ENCODE measurements at regions not wholly inside any gene's neighbourhood (a gene's known extent, or its start where the extent isn't known, plus 50 kb on each side); places are given as distances from the start of the nearest gene placed in this dataset.

DNA sequence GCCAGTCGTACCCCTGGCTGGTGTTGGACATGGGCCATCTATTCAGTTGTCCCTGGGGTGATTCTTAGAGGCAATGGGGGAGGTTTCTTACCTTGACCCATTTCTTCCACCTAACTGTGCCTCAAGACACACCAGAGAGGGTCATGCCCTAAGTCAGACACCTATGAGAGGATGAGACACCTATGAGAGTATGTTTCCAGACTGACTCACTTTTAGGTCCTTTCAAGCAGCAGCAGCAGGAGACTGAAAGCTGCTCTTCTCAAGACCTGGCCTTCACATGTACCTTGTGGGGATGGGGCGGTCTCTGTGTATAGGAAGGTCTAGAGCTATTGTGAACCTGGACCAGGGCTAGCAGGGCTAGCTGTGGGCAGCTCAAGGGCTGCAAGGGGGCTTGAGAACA, 130.1 kb downstream of the TENT4A start:
- Histone ChIP-seq H3K27me3 (ENCODE audit: control insufficient read depth in 2 of 2, insufficient read depth in 1 of 2, low read length in 1 of 2) (no peaks in the 10 kb centered on the region), H3K27ac (ENCODE audit: low read depth in 1 of 2, low read length in 1 of 2) (no peak overlapping the region), H3K36me3 (ENCODE audit: control insufficient read depth in 2 of 2, insufficient read depth in 2 of 2, low read length in 1 of 2) (no peaks in the 10 kb centered on the region), H3K4me3 (ENCODE audit: low read length in 2 of 2) (no peak overlapping the region), H3K4me1 (ENCODE audit: control insufficient read depth in 2 of 2, insufficient read depth in 2 of 2, low read length in 2 of 2) (peaks cover 0 to 7% of the 10 kb centered on the region in 2 donors), H3K9me3 (ENCODE audit: control insufficient read depth in 2 of 2, insufficient read depth in 1 of 2, low read length in 1 of 2) (no peaks in the 10 kb centered on the region)
- WGBS: 92% methylated on average over 2 of the region's 2 CpGs
- DNase-seq (ENCODE audit: low read depth in 6 of 9, low spot score in 9 of 9): no peak

DNA sequence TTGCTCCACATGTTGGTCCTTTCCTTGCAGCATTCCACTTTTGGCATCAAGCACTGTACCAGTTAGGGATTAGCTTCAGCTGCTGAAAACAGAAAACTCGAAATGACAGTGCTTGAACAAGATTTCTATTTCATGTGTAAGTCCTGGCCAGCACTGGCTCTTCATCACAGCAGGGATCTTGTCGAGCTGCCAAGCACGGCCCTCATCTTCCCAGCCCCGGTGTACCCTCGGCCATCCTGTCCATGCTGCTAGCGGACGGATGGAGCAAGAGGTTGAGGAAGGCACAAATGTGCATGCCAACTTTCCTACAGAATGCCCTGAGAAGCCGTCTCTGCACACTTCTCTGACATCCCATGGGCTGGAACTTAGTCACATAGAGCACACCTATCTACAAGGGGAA, 130.6 kb downstream of the TENT4A start:
- Histone ChIP-seq H3K27ac (ENCODE audit: low read depth in 1 of 2, low read length in 1 of 2) (no peak overlapping the region), H3K36me3 (ENCODE audit: control insufficient read depth in 2 of 2, insufficient read depth in 2 of 2, low read length in 1 of 2) (no peaks in the 10 kb centered on the region), H3K9me3 (ENCODE audit: control insufficient read depth in 2 of 2, insufficient read depth in 1 of 2, low read length in 1 of 2) (peaks cover 0 to 2% of the 10 kb centered on the region in 2 donors), H3K4me3 (ENCODE audit: low read length in 2 of 2) (no peak overlapping the region), H3K4me1 (ENCODE audit: control insufficient read depth in 2 of 2, insufficient read depth in 2 of 2, low read length in 2 of 2) (peaks cover 0 to 12% of the 10 kb centered on the region in 2 donors), H3K27me3 (ENCODE audit: control insufficient read depth in 2 of 2, insufficient read depth in 1 of 2, low read length in 1 of 2) (no peaks in the 10 kb centered on the region)
- WGBS: 95% methylated on average over 8 of the region's 8 CpGs
- no peak for DNase-seq (ENCODE audit: low read depth in 6 of 9, low spot score in 9 of 9)

DNA sequence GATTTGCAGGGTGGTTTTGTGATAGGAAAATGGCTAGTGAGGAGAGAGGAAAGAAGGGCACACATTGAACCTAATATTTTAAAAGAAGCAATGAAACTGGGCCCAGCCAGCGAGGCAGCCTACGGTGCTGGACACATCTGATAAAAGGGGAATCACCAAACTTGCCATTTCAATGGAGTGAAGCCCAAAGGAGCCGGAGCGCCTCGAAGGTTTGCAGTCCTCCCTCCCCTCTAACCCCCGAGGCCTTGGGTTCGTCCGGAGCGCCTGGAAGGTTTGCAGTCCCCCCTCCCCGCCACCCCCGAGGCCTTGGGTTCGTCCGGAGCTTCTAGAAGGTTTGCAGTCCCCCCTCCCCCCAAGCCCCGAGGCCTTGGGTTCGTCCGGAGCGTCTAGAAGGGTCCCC, 132.6 kb downstream of the TENT4A start:
- DNase-seq (ENCODE audit: low read depth in 6 of 9, low spot score in 9 of 9): no peak
- H3K9me3 ChIP-seq (ENCODE audit: control insufficient read depth in 2 of 2, insufficient read depth in 1 of 2, low read length in 1 of 2): peaks cover 0 to 2% of the 10 kb centered on the region in 2 donors
- H3K36me3 ChIP-seq (ENCODE audit: control insufficient read depth in 2 of 2, insufficient read depth in 2 of 2, low read length in 1 of 2): no peaks in the 10 kb centered on the region
- WGBS: 98% methylated on average over 17 of the region's 17 CpGs
- no peak overlapping the region for H3K4me3 ChIP-seq (ENCODE audit: low read length in 2 of 2)
- H3K27ac ChIP-seq (ENCODE audit: low read depth in 1 of 2, low read length in 1 of 2): no peak overlapping the region
- peaks cover 0 to 15% of the 10 kb centered on the region in 2 donors for H3K4me1 ChIP-seq (ENCODE audit: control insufficient read depth in 2 of 2, insufficient read depth in 2 of 2, low read length in 2 of 2)
- no peaks in the 10 kb centered on the region for H3K27me3 ChIP-seq (ENCODE audit: control insufficient read depth in 2 of 2, insufficient read depth in 1 of 2, low read length in 1 of 2)

DNA sequence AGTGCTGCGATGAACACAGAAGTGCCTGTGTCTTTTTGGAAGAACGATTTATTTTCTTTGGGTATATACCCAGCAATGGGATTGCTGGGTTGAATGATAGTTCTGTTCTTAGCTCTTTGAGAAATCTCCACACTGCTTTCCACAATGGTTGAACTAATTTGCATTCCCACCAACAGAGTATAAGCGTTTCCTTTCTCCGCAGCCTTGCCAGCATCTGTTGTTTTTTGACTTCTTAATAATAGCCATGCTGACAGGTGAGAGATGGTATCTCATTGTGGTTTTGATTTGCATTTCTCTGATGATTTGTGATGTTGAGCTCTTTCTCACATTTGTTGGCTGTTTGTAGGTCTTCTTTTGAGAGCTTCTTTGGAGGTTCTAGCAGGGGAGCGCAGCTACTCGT, 134.6 kb downstream of the TENT4A start:
- Histone ChIP-seq H3K9me3 (ENCODE audit: control insufficient read depth in 2 of 2, insufficient read depth in 1 of 2, low read length in 1 of 2) (peaks cover 1 to 2% of the 10 kb centered on the region in 2 donors), H3K27ac (ENCODE audit: low read depth in 1 of 2, low read length in 1 of 2) (peak overlapping the region in 1 of 2 donors; percentile 38), H3K4me3 (ENCODE audit: low read length in 2 of 2) (no peak overlapping the region), H3K36me3 (ENCODE audit: control insufficient read depth in 2 of 2, insufficient read depth in 2 of 2, low read length in 1 of 2) (no peaks in the 10 kb centered on the region), H3K4me1 (ENCODE audit: control insufficient read depth in 2 of 2, insufficient read depth in 2 of 2, low read length in 2 of 2) (peaks cover 0 to 15% of the 10 kb centered on the region in 2 donors), H3K27me3 (ENCODE audit: control insufficient read depth in 2 of 2, insufficient read depth in 1 of 2, low read length in 1 of 2) (no peaks in the 10 kb centered on the region)
- peak in 1 of 9 donors; percentile 27 for DNase-seq (ENCODE audit: low read depth in 6 of 9, low spot score in 9 of 9)
- 51% methylated on average over 6 of the region's 6 CpGs for WGBS

DNA sequence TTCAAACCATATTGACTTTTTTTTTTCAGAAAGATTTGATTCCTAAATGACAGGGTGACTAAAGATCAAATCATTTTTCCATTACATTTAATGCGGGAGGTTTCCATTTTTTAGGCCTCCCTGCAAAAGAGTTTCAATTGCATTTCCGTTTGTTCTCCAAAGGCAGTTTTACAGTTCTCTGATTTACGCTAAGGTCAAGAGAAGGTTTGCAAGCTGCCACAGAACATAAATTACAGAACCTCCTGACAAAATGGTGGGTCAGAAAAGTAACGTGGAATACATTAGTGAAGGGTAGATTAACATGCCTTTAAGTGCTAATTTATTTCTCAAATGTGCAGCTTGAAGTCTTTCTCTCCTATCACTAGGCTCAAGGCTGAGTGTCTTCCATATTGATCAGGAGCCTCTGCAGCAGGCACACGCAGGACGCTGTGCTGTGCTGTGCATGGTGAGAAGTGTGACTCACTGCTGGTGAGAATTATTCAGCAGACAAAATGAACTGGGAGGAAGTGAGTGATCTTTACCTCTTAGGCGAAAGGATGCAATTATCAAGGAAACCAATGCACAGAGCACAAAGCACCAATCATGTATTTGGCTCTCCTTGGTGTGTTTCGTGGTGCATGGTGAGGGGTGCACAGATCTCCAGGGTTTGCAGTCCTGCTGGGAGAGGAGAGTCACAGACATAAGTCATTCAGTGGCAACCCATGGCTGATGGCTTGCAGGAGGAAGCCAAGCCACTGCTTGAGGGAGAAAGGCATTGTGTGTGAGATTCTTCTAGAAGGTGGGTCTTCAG, 136.3 kb downstream of the TENT4A start:
- Histone ChIP-seq H3K27me3 (ENCODE audit: control insufficient read depth in 2 of 2, insufficient read depth in 1 of 2, low read length in 1 of 2) (no peaks in the 10 kb centered on the region), H3K4me3 (ENCODE audit: low read length in 2 of 2) (no peak overlapping the region), H3K4me1 (ENCODE audit: control insufficient read depth in 2 of 2, insufficient read depth in 2 of 2, low read length in 2 of 2) (peaks cover 0 to 15% of the 10 kb centered on the region in 2 donors), H3K9me3 (ENCODE audit: control insufficient read depth in 2 of 2, insufficient read depth in 1 of 2, low read length in 1 of 2) (peaks cover 1 to 2% of the 10 kb centered on the region in 2 donors), H3K27ac (ENCODE audit: low read depth in 1 of 2, low read length in 1 of 2) (no peak overlapping the region), H3K36me3 (ENCODE audit: control insufficient read depth in 2 of 2, insufficient read depth in 2 of 2, low read length in 1 of 2) (no peaks in the 10 kb centered on the region)
- no peak for DNase-seq (ENCODE audit: low read depth in 6 of 9, low spot score in 9 of 9)
- WGBS: 84% methylated on average over 8 of the region's 8 CpGs

DNA sequence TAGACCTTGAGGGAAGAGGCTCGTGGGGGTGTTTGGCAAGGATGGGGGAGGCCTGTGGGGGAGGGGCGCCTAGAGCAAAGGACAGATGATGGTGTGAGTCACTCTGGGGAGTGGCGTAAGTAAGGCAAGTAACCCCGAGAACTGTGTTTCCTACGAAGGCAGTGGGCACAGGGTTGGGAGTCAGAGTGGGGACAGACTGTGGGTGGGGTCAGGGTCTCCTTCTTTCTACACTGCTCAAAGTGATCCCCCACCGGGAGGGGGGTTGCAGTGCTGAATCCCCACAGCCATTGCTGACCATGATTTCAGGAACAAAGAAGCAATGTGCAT, 136.8 kb downstream of the TENT4A start:
- peaks cover 0 to 15% of the 10 kb centered on the region in 2 donors for H3K4me1 ChIP-seq (ENCODE audit: control insufficient read depth in 2 of 2, insufficient read depth in 2 of 2, low read length in 2 of 2)
- WGBS: 91% methylated on average over 6 of the region's 6 CpGs
- DNase-seq (ENCODE audit: low read depth in 6 of 9, low spot score in 9 of 9): no peak
- H3K36me3 ChIP-seq (ENCODE audit: control insufficient read depth in 2 of 2, insufficient read depth in 2 of 2, low read length in 1 of 2): no peaks in the 10 kb centered on the region
- H3K27me3 ChIP-seq (ENCODE audit: control insufficient read depth in 2 of 2, insufficient read depth in 1 of 2, low read length in 1 of 2): no peaks in the 10 kb centered on the region
- H3K4me3 ChIP-seq (ENCODE audit: low read length in 2 of 2): no peak overlapping the region
- H3K27ac ChIP-seq (ENCODE audit: low read depth in 1 of 2, low read length in 1 of 2): no peak overlapping the region
- peaks cover 1 to 2% of the 10 kb centered on the region in 2 donors for H3K9me3 ChIP-seq (ENCODE audit: control insufficient read depth in 2 of 2, insufficient read depth in 1 of 2, low read length in 1 of 2)

DNA sequence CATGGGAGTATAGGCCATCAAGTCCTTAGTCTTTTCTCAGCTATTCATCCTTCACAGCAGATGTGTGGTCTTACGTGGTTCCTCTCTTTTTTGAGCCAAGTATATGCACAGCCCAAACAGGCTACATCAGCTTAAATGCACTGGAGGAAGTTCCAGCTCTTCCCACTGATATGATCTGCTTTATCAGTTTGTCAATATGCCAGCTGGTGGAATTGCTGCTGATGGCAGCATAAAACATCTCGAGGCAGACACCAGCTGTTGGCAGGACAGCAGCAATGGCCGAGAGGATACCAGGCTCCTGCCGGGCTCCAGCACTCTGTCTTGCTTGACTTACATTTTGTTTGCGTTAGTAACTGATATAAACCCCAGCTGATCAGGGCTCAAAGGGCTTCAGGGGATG, 143.4 kb downstream of the TENT4A start:
- 84% methylated on average over 5 of the region's 5 CpGs for WGBS
- Histone ChIP-seq H3K4me3 (ENCODE audit: low read length in 2 of 2) (no peak overlapping the region), H3K4me1 (ENCODE audit: control insufficient read depth in 2 of 2, insufficient read depth in 2 of 2, low read length in 2 of 2) (peaks cover 0 to under 1% of the 10 kb centered on the region in 2 donors), H3K27ac (ENCODE audit: low read depth in 1 of 2, low read length in 1 of 2) (no peak overlapping the region), H3K36me3 (ENCODE audit: control insufficient read depth in 2 of 2, insufficient read depth in 2 of 2, low read length in 1 of 2) (no peaks in the 10 kb centered on the region), H3K9me3 (ENCODE audit: control insufficient read depth in 2 of 2, insufficient read depth in 1 of 2, low read length in 1 of 2) (no peaks in the 10 kb centered on the region), H3K27me3 (ENCODE audit: control insufficient read depth in 2 of 2, insufficient read depth in 1 of 2, low read length in 1 of 2) (no peaks in the 10 kb centered on the region)
- DNase-seq (ENCODE audit: low read depth in 6 of 9, low spot score in 9 of 9): no peak

DNA sequence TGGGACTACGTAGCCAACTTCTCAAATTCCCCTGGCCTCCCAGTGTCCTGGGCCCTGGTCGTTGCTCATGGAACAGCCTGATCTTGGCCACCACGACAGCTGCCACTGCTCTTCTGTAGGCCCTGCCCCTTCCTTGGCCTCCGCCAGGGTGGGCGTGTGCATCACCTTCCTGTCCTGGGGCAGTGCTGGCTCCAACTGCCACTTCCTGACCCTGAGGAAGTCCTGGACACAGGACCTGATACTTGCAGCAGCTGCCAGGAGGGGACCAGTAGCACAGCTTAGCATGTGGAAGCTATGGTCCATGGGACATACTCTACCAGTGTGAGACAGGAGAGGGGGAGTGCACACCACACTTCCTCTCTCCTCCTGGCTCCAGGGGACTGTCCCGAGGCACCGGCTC, 145.2 kb downstream of the TENT4A start:
- no peaks in the 10 kb centered on the region for H3K36me3 ChIP-seq (ENCODE audit: control insufficient read depth in 2 of 2, insufficient read depth in 2 of 2, low read length in 1 of 2)
- H3K4me3 ChIP-seq (ENCODE audit: low read length in 2 of 2): no peak overlapping the region
- 73% methylated on average over 7 of the region's 7 CpGs for WGBS
- DNase-seq (ENCODE audit: low read depth in 6 of 9, low spot score in 9 of 9): no peak
- H3K27ac ChIP-seq (ENCODE audit: low read depth in 1 of 2, low read length in 1 of 2): no peak overlapping the region
- H3K4me1 ChIP-seq (ENCODE audit: control insufficient read depth in 2 of 2, insufficient read depth in 2 of 2, low read length in 2 of 2): peaks cover 0 to 2% of the 10 kb centered on the region in 2 donors
- no peaks in the 10 kb centered on the region for H3K9me3 ChIP-seq (ENCODE audit: control insufficient read depth in 2 of 2, insufficient read depth in 1 of 2, low read length in 1 of 2)
- H3K27me3 ChIP-seq (ENCODE audit: control insufficient read depth in 2 of 2, insufficient read depth in 1 of 2, low read length in 1 of 2): no peaks in the 10 kb centered on the region

DNA sequence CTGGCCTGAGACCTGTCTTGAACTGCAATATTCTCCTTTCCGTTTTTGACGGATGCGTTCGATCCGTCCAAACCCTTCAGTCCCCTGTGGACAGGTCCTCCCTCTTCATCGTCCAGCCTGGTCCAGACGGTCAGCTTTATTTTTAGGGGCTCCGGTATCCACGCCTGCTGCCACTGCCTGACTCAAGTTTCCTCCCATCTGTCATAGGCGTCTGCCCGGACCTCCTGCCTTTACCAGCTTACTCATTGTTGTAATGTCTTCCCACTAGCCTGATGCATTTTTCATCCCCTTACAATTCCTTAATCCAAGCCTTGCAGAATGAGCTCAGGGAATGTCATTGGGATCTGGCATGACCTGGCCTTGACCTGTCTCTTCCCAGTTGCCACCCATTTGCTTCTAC, 145.8 kb downstream of the TENT4A start:
- Histone ChIP-seq H3K9me3 (ENCODE audit: control insufficient read depth in 2 of 2, insufficient read depth in 1 of 2, low read length in 1 of 2) (no peaks in the 10 kb centered on the region), H3K4me3 (ENCODE audit: low read length in 2 of 2) (no peak overlapping the region), H3K36me3 (ENCODE audit: control insufficient read depth in 2 of 2, insufficient read depth in 2 of 2, low read length in 1 of 2) (no peaks in the 10 kb centered on the region), H3K27me3 (ENCODE audit: control insufficient read depth in 2 of 2, insufficient read depth in 1 of 2, low read length in 1 of 2) (no peaks in the 10 kb centered on the region), H3K4me1 (ENCODE audit: control insufficient read depth in 2 of 2, insufficient read depth in 2 of 2, low read length in 2 of 2) (peaks cover 0 to 2% of the 10 kb centered on the region in 2 donors), H3K27ac (ENCODE audit: low read depth in 1 of 2, low read length in 1 of 2) (no peak overlapping the region)
- 92% methylated on average over 11 of the region's 11 CpGs for WGBS
- DNase-seq (ENCODE audit: low read depth in 6 of 9, low spot score in 9 of 9): no peak
